NCI-H2029 (cell line): ENCODE measurements at regions not wholly inside any gene's neighbourhood (a gene's known extent, or its start where the extent isn't known, plus 50 kb on each side); places are given as distances from the start of the nearest gene placed in this dataset.

Experiments used
- DNase-seq: peaks from one replicate; lab custom pipeline; 2025; lab: John Stamatoyannopoulos, UW

GRCh38 chr5:143586781-143587362, 183.4 kb upstream of the NR3C1 start:
- no peak for DNase-seq

- no peak for DNase-seq
These were observed 182.5 kb upstream of the NR3C1 start for GRCh38 chr5:143585970-143586369.

GRCh38 chr5:143583409-143583808, 179.9 kb upstream of the NR3C1 start:
- no peak for DNase-seq

GRCh38 chr5:143582869-143583268, 179.4 kb upstream of the NR3C1 start:
- DNase-seq, result peak; percentile 37

GRCh38 chr5:143582176-143582575, 178.7 kb upstream of the NR3C1 start:
- peak; percentile 40 for DNase-seq

- DNase-seq, result no peak
These were observed 178.2 kb upstream of the NR3C1 start for GRCh38 chr5:143581649-143582048.

GRCh38 chr5:143581147-143581546, 177.7 kb upstream of the NR3C1 start:
- DNase-seq, result no peak

GRCh38 chr5:143576711-143577484, 173.4 kb upstream of the NR3C1 start:
- no peak for DNase-seq

GRCh38 chr5:143575286-143575685, 171.8 kb upstream of the NR3C1 start:
- no peak for DNase-seq

- DNase-seq, result no peak
These were observed 170.8 kb upstream of the NR3C1 start for GRCh38 chr5:143574236-143574635.

GRCh38 chr5:143573568-143574170, 170.2 kb upstream of the NR3C1 start:
- no peak for DNase-seq

GRCh38 chr5:143572671-143573070, 169.2 kb upstream of the NR3C1 start:
- DNase-seq, result no peak

GRCh38 chr5:143571642-143572624, 168.4 kb upstream of the NR3C1 start:
- DNase-seq, result no peak

GRCh38 chr5:143570989-143571388, 167.5 kb upstream of the NR3C1 start:
- no peak for DNase-seq

GRCh38 chr5:143569722-143570567, 166.5 kb upstream of the NR3C1 start:
- DNase-seq, result no peak

GRCh38 chr5:143569213-143569701, 165.8 kb upstream of the NR3C1 start:
- no peak for DNase-seq

- no peak for DNase-seq
These were observed 164.4 kb upstream of the NR3C1 start for GRCh38 chr5:143567583-143568504.

- no peak for DNase-seq
These were observed 162.7 kb upstream of the NR3C1 start for GRCh38 chr5:143566139-143566538.

- no peak for DNase-seq
These were observed 160.9 kb upstream of the NR3C1 start for GRCh38 chr5:143564417-143564816.

- peak; percentile 94 for DNase-seq
These were observed 159.4 kb upstream of the NR3C1 start for GRCh38 chr5:143562935-143563334.
